ENCODE measurements at regions not wholly inside any gene's neighbourhood (a gene's known extent, or its start where the extent isn't known, plus 50 kb on each side); places are given as distances from the start of the nearest gene placed in this dataset.
A peak's percentile ranks its signal among the peaks of the same experiment; 100 is the strongest.

GRCh38 chr16:6692874-6693273 is 639.8 kb upstream of the RBFOX1 start:
- WGBS = 96% methylated on average over 5 of the region's 5 CpGs
- no peaks in the 10 kb centered on the region for H3K4me1 ChIP-seq (replicated peaks)
- intact Hi-C loops (cut with DNase I) = no loop called here

GRCh38 chr16:6690741-6691140 is 641.9 kb upstream of the RBFOX1 start:
- DNase-seq (ENCODE audit: low spot score) = no peak
- TF ChIP-seq POLR2AphosphoS5 (IDR thresholded peaks at IDR 0.05) = no peak
- no peak for TF ChIP-seq CTCF (IDR thresholded peaks at IDR 0.05)
- no peak for TF ChIP-seq POLR2A (IDR thresholded peaks at IDR 0.05)
- no peaks in the 10 kb centered on the region for H3K36me3 ChIP-seq
- no peak overlapping the region for H3K27ac ChIP-seq
- no peak overlapping the region for H3K4me3 ChIP-seq
- no peaks in the 10 kb centered on the region for H3K27me3 ChIP-seq (replicated peaks; ENCODE audit: insufficient read depth)
- WGBS = 75% methylated on average over 4 of the region's 4 CpGs
- intact Hi-C loops (cut with DNase I) = no loop called here
- no peaks in the 10 kb centered on the region for H3K9me3 ChIP-seq
- H3K4me1 ChIP-seq (replicated peaks) = no peaks in the 10 kb centered on the region

More at GRCh38 chr16:6692874-6693273, 639.8 kb upstream of the RBFOX1 start:
- no peak overlapping the region for H3K27ac ChIP-seq
- no peaks in the 10 kb centered on the region for H3K36me3 ChIP-seq
- TF ChIP-seq CTCF (IDR thresholded peaks at IDR 0.05) (no peak), POLR2AphosphoS5 (IDR thresholded peaks at IDR 0.05) (no peak), POLR2A (IDR thresholded peaks at IDR 0.05) (no peak)
- no peaks in the 10 kb centered on the region for H3K9me3 ChIP-seq
- H3K27me3 ChIP-seq (replicated peaks; ENCODE audit: insufficient read depth) = no peaks in the 10 kb centered on the region
- DNase-seq (ENCODE audit: low spot score) = no peak
- no peak overlapping the region for H3K4me3 ChIP-seq

GRCh38 chr16:6689643-6690042 is 643.0 kb upstream of the RBFOX1 start:
- no peaks in the 10 kb centered on the region for H3K9me3 ChIP-seq
- intact Hi-C loops (cut with DNase I) = no loop called here
- WGBS = 64% methylated on average over 5 of the region's 5 CpGs
- H3K4me3 ChIP-seq = no peak overlapping the region
- H3K27ac ChIP-seq = no peak overlapping the region
- H3K36me3 ChIP-seq = no peaks in the 10 kb centered on the region
- no peaks in the 10 kb centered on the region for H3K27me3 ChIP-seq (replicated peaks; ENCODE audit: insufficient read depth)
- DNase-seq (ENCODE audit: low spot score) = no peak
- H3K4me1 ChIP-seq (replicated peaks) = no peaks in the 10 kb centered on the region
- TF ChIP-seq CTCF (IDR thresholded peaks at IDR 0.05) = no peak

GRCh38 chr16:6687593-6687992 is 645.1 kb upstream of the RBFOX1 start:
- no peaks in the 10 kb centered on the region for H3K4me1 ChIP-seq (replicated peaks)
- no peaks in the 10 kb centered on the region for H3K36me3 ChIP-seq
- DNase-seq (ENCODE audit: low spot score) = no peak
- H3K27me3 ChIP-seq (replicated peaks; ENCODE audit: insufficient read depth) = no peaks in the 10 kb centered on the region
- WGBS = 88% methylated on average over 3 of the region's 3 CpGs
- intact Hi-C loops (cut with DNase I) = no loop called here
- no peak for TF ChIP-seq CTCF (IDR thresholded peaks at IDR 0.05)
- TF ChIP-seq POLR2A (IDR thresholded peaks at IDR 0.05) = no peak
- TF ChIP-seq POLR2AphosphoS5 (IDR thresholded peaks at IDR 0.05) = no peak
- no peak overlapping the region for H3K27ac ChIP-seq
- H3K9me3 ChIP-seq = no peaks in the 10 kb centered on the region
- H3K4me3 ChIP-seq = no peak overlapping the region

- TF ChIP-seq CTCF (IDR thresholded peaks at IDR 0.05) (peak in 3 of 4 experiments; percentile 12 to 44 (median 30)), POLR2A (IDR thresholded peaks at IDR 0.05) (no peak)
- WGBS = 13% methylated on average over 7 of the region's 7 CpGs
- no peak overlapping the region for H3K27ac ChIP-seq
- peak; percentile 10 for DNase-seq (ENCODE audit: low spot score)
- H3K27me3 ChIP-seq (replicated peaks; ENCODE audit: insufficient read depth) = no peaks in the 10 kb centered on the region
- no peaks in the 10 kb centered on the region for H3K4me1 ChIP-seq (replicated peaks)
- intact Hi-C loops (cut with DNase I) = no loop called here
- H3K36me3 ChIP-seq = no peaks in the 10 kb centered on the region
- H3K4me3 ChIP-seq = no peak overlapping the region
- no peaks in the 10 kb centered on the region for H3K9me3 ChIP-seq
Observed at GRCh38 chr16:6684076-6684673, 648.5 kb upstream of the RBFOX1 start.
